DMS153 treated with DMSO at 0.1 percent for 48 hours (cell line): ENCODE measurements at regions not wholly inside any gene's neighbourhood (a gene's known extent, or its start where the extent isn't known, plus 50 kb on each side); places are given as distances from the start of the nearest gene placed in this dataset.
"Not testable (repeated sequence)": the region's sequence is repeated elsewhere in the genome, so short reads cannot be mapped to it uniquely, and the experiment has no call there.

ENCODE experiments used
- DNase-seq: peaks from one replicate; lab custom pipeline; 2025; ENCODE audit not compliant: unreplicated experiment; lab: John Stamatoyannopoulos, UW

DNA sequence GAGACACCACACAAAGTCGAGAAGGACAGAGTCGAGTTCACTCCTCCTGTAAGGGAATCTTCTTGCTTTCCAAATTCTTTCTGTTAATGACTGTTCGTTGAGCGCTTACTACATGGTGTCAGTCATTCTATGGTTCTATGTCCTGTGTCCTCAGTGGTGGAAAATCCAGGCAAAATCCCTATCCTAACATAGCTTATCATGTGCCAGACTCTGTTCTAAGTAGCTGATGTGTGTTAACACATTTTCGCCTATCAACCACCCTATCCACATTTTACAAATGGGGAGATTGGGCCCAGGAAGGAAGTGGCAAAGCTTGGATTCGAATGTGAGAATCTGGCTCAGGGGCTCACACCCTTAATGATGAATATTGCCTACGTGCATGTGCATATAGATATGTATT, 280.1 kb downstream of the GATA3 start:
- DNase-seq, result no peak

DNA sequence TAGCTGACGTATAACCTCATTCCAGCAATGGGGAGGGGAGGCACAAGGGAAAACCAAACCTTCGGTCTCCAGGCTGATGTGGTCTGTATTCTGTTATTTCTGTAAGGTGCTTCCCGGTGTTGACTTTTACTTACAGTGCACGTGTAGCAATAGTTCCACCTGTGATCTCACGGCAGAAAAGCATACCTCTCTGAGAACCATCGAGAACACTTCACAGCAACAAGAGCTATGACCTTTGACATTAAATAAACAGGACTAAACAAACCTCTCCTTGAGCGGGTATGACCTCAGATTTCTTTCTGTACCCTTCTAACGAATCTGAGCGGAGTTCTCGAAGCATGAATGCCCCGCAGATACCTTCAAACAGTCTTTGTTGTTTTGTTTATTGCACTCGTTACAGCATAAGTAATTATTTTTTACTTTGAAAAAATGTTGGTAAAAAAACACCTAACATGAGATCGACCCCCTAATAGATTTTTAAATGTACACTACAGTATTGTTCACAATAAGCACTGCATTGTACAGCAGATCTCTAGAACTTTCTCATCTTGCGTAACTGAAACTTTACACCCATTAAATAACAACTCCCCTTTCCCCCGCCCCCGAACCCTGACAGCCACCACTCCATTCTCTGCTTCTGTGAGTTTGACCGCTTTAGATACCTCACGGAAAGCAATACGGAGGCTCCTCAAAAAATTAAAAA, 282.3 kb downstream of the GATA3 start:
- no peak for DNase-seq

DNA sequence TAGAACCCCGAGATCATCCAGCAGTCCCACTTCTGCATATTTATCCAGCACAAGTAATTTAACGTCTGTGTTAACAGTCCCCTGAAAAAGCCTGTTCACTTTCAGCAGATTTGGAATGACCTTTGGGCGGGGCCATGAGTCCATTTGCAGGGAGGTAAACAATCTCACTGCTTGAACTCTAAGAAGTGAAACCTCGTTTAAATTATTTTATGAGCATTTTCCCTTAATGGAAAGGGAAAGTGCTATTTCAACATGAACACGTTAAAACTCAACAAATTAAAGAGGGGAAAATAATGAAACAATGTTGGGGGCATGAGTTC, 282.8 kb downstream of the GATA3 start:
- no peak for DNase-seq

DNA sequence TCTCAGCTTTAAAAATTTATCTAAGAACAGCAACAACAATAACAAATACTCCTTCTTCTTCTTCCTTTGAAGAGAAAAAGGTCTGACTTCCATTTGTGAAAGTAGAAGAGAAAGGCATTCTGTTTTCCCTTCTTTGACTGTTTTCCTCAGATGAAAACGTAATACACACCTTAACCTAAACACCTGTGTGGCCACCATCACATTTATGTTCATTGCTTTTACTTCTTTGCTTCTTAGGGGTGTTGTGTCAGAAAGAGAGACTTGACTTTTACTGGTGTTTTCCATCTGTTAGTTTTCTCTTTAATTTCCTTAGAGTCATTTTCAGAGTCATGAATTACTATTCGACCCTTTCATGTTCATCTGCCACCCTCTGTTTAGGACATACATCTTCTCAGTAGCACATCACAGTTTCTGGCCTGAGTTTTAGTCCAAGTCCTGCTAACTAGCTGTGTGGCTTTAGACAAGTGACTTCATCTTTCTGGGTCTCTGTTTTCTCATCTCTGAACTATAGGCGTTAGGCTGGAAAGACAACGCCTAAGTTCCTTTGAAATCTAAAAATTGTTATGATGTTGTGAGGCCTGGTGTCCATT, 283.8 kb downstream of the GATA3 start:
- DNase-seq, result no peak

DNA sequence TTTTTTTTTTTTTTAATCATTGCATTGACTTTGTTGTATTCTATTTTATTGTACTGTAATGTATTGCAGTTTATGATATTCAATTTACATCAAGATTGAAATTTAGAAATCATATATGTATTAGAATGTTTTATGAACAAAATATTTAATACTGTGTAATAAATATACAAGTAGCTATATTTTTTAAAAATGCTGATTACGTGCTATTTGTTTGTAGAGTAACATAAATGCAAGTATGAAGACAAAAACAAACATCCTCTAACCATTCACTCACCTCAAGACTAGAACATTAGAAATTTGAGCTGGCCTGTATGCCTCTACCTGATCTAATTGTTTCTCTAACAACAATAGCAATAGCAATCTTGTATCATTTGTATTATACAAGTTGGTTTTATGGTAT, 290.3 kb downstream of the GATA3 start:
- DNase-seq, result no peak

DNA sequence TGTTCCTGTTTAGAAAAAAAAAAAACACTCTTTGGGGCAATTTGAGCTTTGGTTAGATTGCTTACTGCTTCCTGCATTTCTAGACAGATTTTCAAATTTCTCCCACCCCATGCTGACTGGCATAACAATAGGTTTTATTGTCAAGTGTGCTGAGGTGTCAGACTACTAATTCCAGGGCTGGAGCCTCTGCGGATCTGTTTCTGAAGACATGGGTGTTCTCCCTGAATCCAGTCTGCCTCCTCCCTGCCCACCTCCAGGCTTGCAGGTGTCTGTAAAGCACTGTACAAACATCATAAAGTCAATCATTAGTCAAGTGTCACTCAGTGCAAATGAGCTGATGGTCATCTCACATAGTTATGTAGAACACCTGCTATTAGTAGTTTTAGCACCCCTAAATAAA, 292.4 kb downstream of the GATA3 start:
- DNase-seq, result no peak

DNA sequence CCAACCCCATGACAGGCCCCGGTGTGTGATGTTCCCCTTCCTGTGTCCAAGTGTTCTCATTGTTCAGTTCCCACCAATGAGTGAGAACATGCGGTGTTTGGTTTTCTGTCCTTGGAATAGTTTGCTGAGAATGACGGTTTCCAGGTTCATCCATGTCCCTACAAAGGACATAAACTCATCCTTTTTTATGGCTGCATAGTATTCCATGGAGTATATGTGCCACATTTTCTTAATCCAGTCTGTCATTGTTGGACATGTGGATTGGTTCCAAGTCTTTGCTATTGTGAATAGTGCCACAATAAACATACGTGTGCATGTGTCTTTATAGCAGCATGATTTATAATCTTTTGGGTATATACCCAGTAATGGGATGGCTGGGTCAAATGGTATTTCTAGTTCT, 293.1 kb downstream of the GATA3 start:
- not testable (repeated sequence) for DNase-seq

DNA sequence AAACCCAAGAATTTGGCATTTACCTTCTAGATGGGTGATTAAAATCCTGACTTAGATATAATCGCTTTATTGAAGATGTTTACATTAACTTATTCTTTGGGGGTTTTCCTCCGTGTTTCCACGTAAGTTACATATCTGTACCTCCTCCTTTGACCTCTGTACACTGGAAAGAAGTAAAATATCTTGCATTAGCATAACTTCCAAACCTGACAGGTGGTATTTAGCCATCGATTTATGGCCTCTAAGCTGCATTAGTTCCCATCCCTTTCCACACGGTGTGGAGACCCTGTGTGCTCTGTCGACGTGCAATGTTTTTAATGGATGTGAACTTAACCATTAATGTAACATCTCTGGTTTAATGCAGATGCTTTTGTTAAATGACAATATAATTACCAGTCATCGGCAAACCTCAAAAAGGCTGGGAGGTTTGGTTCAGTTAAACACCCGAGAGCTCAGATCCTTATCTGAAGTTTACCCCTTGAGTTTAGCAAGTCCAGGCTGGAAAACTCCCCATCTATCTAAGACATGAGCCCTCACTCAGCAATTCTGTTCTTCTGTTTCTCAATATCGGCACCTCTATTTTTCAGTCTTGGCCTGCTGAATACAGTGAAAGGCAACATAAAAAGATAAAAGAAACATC, 295.2 kb downstream of the GATA3 start:
- no peak for DNase-seq

DNA sequence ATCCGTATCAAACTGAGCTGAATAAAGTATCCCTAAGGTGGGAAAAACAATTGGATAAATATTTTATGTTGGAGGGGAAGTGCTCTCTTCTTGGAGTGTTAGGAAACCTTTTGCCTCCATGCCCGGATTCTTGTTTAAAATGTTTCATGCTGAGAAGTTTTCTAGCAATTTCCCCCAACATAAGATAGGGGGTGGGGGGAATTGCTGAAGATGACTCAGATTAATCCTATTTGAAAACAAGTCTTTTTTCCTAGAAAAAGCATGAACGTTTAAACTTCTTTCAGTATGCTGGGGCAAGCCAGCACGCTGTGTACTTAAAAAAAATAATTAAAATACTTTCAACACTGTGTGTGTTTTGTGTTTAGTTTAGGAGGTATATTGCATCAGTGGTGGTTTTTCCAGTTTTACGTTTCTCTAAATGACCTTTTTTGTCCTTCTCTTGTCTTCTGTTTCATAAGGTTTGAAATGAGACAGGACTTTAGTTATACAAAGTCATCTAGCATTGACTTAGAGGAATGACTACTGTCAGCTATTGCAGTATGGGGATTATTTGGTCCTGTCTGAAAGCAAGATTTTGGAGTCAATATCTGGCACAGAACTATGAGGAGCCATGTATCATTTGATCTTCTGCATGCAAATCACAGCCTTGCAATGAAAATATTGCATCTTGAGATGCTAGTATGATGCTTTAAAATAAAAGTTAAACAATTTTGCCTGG, 295.9 kb downstream of the GATA3 start:
- DNase-seq, result no peak

DNA sequence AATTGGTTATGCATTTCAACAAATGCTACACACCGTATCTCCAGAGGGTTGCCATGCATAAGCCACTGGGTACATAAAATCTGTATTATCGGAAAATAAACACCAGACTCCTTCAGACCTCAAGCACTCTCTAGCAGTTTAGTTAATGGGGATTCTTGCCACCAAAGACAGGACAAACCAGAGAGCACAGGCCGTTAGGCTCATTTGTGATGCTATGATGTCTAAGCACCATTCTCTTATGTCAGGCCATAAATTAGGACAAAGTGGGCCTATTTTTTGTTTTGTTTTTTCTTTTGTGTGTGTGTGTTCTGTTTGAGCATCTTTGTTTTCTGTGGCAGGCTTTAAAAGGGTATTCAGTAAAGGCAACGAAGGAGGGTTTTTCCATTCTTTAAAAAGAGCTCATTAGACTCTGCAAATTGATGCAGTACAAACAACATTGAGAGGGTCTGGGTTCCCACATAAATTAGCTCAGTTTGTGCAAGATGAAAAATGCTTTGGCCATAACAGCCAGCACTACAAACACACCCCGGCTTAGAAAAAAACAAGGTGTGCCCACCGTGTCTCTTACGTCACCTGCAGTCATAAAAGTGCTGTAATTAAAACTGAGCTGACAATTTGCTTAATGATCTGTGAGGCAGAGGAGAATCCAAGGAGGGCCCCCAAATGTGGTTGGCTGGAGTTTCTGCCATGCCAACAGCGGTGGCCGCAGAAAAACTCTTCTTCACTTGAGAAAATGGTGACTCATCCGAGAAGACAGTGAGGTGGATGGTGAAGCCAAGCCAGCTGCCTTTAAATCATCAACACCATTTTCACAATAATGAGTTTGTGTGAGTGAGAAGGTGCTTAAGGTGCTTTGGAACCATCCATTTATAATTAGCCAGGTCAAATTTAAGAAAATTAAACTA, 297.9 kb downstream of the GATA3 start:
- DNase-seq, result no peak

DNA sequence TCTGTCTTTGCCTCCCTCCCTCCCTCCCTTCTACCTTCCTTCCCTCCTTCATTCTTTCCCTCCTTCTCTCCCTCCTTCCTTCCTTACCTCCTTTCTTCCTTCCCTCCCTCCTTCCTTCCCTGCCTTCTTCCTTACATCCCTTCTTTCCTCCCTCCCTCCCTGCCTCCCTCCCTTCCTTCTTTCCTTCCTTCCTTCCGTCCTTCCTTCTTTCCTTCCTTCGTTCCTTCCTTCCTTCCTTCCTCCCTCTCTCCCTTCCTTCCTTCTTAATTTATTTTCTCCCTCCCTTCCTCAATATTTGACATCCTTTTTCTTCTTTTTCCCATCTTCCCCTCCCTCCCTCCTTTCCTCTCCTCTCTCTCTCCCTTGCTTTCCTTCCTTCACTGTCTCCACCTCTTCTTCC, 301.8 kb downstream of the GATA3 start:
- DNase-seq, result no peak

DNA sequence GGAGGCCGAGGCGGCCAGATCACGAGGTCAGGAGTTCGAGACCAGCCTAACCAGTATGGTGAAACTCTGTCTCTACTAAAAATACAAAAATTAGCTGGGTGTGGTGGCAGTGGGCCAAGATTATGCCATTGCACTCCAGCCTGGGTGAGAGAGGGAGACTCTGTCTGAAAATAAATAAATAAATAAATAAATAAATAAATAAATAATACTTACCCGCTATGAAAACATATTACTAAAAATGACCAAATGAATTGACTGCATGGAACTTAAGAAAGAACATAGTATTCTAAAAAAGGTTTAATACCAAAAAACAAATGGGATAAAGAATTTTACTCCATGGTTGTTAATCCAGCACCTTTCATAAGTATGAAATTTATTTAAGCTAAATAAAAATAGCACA, 305.0 kb downstream of the GATA3 start:
- no peak for DNase-seq

DNA sequence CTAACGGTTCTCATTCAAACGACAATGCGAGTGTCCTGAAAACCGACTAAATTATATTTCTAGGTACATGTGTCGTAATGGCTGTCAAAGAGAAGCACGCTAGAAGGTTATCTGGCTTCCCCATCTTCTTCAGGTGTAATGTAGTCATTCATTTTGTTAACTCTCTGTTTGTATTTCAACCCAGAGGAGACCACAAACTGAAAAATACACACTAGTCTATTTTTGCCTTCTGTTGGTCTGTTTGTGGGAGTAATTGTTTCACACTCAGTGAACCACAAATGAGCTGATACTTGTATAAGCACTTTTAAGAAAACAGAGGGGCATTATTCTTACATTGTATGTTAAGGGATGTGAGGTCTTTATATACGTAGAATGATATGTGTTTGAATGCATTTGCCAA, 305.9 kb downstream of the GATA3 start:
- no peak for DNase-seq

DNA sequence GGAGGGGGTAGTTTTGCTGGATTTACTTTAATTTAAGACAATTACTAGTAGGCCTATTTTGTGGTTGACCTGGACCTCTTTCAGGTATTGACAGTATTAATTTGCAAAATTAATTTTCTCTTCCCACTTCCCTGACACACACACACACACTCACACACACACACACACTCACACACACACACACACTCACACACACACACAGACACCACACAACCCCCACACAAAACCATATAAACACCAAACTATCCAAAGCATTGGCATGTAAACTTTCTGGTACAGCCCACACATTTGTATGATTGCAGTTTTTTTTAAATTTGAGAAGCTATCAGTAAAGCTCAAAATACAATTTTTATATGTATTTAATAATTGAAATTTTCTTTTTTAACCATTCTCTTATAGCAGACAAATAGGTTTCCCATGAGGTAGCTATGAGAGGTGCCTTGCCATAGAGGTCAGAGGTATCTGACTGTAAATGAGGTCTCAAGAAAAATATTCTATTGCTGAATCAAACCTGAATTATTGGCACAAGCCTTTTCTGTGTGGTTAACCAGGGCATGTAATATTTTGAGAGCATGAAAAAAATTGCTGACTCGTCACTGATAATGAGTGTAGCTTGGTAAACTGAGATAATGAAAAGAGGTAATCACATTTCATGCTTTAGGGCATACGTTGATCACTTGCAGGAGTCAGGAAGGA, 306.5 kb downstream of the GATA3 start:
- DNase-seq, result no peak

DNA sequence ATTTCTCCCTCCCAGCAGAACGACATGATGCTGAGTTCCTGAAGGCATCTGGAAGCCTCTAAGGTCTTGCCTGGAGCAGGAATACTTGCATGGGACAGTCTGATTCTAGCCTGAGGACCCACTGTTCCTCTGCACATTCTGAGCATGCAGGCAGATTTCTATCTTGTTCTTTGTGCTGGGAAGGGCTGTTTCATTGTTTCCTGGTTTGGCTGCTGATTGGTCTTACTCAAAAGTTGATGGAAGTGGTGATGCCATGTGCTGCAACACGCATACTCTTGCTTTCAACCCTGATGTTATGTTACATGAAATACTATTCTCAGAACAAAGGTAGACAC, 307.0 kb downstream of the GATA3 start:
- DNase-seq, result no peak

DNA sequence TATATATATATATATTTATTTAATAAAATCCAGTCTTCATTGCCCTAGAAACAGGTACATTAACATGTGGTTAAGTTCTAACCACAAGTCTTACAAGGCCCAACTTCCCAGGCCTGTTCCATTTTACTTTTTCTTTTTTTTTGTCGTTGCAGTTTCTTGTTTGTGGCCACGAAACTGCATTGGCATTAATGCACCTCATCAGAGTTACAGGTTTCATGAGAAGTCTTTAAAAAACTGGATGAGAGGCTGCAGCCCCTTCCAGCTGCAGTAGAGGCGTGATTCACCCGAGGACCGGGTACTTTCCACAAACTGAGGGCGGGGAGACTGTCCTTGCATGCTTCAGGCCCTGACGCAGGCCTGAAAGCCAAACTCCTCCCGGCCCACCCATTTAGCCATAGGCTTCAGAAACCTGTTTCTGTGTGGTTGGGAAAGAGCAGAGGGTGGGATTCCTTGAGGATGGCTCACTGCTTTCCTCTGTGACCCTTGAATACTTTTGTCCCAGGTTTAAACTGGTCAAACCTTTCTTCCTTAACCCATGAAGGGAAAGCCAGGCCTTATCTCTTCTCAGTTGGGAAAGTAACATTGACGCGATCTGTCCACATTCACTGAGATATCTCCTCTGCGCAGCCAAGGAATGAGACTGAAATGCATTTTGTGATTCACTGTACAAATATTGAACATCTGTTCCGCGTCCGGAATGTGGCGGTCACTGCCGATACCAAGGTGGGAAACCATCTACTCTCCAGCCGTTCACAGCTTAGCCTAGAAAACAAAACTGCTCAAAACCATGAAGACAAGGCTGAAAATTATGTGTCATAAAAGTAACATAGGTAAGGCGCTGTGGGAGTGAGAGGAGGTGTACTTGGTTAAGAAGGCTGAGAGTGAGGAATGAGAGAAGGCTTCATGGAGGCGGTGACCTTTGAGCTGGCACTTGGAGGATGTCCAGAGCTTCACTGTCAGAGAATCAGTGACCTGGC, 311.7 kb downstream of the GATA3 start:
- DNase-seq, result no peak

DNA sequence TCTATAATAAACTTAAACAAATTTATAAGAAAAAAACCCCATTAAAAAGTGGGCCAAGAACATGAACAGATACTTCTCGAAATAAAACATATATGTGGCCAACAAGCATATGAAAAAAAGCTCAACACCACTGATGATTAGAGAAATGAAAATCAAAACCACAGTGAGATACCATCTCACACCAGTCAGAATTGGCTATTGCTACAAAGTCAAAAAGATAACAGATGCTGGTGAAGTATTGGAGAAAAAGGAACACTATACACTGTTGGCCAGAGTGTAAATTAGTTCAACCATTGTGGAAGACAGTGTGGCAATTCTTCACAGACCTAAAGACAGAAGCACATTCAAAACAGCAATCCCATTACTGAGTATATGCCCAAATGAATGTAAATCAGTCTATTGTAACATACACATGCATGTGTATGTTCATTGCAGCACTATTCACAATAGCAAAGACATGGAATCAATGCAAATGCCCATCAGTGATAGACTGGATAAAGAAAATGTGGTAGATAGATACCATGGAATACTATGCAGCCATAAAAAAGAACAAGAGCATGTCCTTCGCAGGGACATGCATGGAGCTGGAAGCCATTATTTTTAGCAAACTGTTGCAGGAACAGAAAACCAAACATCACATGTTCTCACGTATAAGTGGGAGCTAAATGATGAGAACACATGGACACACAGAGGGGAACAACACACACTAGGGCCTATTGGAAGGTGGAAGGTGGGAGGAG, 313.4 kb downstream of the GATA3 start:
- DNase-seq, result not testable (repeated sequence)

DNA sequence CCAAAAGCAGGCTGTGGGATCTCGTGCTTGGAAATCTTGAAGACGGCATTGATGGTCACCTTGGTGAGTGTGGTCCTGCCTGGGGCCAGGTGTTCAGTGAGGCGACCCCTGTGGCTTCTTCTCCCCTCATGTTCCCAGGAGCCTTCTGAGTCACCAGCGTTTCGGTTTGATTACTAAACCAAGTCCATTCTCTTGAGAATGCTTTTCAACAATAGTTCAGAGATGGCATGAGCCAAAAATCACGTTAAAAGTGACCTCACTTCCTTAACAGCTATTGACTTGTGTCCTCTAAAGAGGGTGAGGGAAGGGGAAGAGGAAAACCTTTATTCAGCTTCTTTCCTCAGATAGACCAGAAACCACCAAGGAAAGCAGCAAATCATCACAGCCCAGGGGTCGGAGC, 315.2 kb downstream of the GATA3 start:
- no peak for DNase-seq

DNA sequence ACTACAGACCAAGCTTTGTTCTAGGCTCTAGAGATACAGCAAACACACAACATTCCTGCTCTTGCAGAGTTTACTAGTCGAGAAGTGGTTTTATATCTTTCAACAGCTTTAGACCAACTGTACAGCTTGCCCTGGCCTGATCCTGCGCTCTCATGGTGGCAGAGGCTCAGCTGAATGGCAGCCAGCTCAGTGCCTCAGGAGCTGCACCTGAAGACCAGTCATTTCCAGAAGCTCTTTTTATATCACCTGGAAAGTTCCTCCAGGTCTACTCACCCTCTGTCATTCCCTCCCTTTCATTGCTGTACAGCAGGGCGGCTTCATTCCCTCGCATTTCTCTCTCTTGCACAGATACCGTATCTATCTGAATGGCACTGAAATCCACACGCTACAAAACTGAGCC, 319.8 kb downstream of the GATA3 start:
- DNase-seq, result no peak
